ENCODE measurements at regions not wholly inside any gene's neighbourhood (a gene's known extent, or its start where the extent isn't known, plus 50 kb on each side); places are given as distances from the start of the nearest gene placed in this dataset.

- no peaks in the 10 kb centered on the region for H3K9me3 ChIP-seq (ENCODE audit: control insufficient read depth, low read length)
- no peaks in the 10 kb centered on the region for H3K27me3 ChIP-seq (replicated peaks; ENCODE audit: control insufficient read depth, insufficient read depth, low read length, poor library complexity, severe bottlenecking)
Observed at GRCh38 chr12:116391501-116391900, 114.0 kb upstream of the MED13L start.

DNA sequence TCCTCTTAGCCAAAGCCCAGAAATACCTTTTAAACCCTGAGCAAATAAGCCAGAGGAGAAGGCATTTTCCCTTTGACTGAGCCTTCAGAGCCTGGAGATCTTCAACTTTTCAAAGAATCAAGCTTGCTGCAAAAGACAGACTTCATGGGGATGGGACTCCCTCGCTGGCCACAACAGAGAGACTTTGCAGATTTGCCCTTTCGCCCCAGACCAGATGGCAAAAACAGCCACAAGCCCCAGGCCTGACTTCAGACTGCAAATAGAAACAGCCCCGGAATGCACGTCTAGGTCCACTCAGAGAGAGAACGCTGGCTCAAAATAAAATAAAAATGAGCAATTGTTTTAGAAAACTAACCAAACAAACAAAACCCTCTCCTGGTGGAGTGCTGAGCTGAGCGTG is 114.6 kb upstream of the MED13L start:
- Histone ChIP-seq H3K27ac (ENCODE audit: insufficient read depth, low read length, poor library complexity, severe bottlenecking) (no peak overlapping the region), H3K4me3 (ENCODE audit: insufficient read depth, low read depth, low read length, poor library complexity, severe bottlenecking) (no peak overlapping the region), H3K4me1 (ENCODE audit: control insufficient read depth, insufficient read depth, low read length, poor library complexity, severe bottlenecking) (no peaks in the 10 kb centered on the region), H3K9me3 (ENCODE audit: control insufficient read depth, low read length) (no peaks in the 10 kb centered on the region), H3K36me3 (ENCODE audit: control insufficient read depth, insufficient read depth, low read length) (no peaks in the 10 kb centered on the region), H3K27me3 (replicated peaks; ENCODE audit: control insufficient read depth, insufficient read depth, low read length, poor library complexity, severe bottlenecking) (no peaks in the 10 kb centered on the region)
- DNase-seq: no peak

More at GRCh38 chr12:116391501-116391900, 114.0 kb upstream of the MED13L start:
- no peaks in the 10 kb centered on the region for H3K4me1 ChIP-seq (ENCODE audit: control insufficient read depth, insufficient read depth, low read length, poor library complexity, severe bottlenecking)
- no peaks in the 10 kb centered on the region for H3K36me3 ChIP-seq (ENCODE audit: control insufficient read depth, insufficient read depth, low read length)
- H3K4me3 ChIP-seq (ENCODE audit: insufficient read depth, low read depth, low read length, poor library complexity, severe bottlenecking): no peak overlapping the region
- no peak for DNase-seq
- no peak overlapping the region for H3K27ac ChIP-seq (ENCODE audit: insufficient read depth, low read length, poor library complexity, severe bottlenecking)

- Histone ChIP-seq H3K4me1 (ENCODE audit: control insufficient read depth, insufficient read depth, low read length, poor library complexity, severe bottlenecking) (no peaks in the 10 kb centered on the region), H3K4me3 (ENCODE audit: insufficient read depth, low read depth, low read length, poor library complexity, severe bottlenecking) (no peak overlapping the region), H3K27me3 (replicated peaks; ENCODE audit: control insufficient read depth, insufficient read depth, low read length, poor library complexity, severe bottlenecking) (no peaks in the 10 kb centered on the region), H3K27ac (ENCODE audit: insufficient read depth, low read length, poor library complexity, severe bottlenecking) (no peak overlapping the region), H3K9me3 (ENCODE audit: control insufficient read depth, low read length) (no peaks in the 10 kb centered on the region), H3K36me3 (ENCODE audit: control insufficient read depth, insufficient read depth, low read length) (no peaks in the 10 kb centered on the region)
- no peak for DNase-seq
Observed at GRCh38 chr12:116393255-116393654, 115.8 kb upstream of the MED13L start.

DNA sequence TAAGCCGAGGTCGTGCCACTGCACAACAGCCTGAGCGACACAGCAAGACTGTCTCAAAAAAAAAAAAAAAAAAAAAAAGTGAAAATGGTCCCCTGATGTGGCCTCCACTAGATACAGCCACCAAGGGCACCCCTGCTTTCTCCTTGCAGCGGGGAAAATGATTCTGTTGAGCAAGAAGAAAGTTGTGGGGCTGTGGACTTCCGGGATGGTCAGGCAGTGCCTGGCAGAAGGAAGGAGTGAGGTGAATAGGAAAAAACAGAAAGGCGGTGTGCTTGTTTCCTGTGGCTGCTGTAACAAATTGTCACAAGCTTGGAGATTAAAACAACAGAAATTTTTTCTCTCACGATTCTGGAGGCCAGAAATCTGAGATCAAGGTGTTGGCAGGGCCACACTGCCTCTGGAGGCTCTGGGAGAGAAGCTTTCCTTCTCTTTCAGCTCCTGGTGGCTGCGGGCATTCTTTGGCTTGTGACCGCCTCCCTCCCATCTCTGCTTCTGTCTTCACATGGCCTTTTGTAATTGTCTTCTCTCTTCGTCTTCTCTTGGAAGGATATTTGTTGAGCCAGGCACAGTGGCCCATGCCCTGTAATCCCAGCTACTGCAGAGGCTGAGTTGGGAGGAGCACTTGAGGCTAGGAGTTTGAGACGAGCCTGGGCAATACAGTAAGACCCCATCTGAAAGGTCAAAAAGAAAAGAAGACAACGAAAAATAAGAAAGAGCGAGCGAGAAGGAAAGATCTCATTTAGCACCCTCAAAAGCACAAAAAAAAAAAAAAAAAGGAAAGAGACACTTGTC is 116.6 kb upstream of the MED13L start:
- no peaks in the 10 kb centered on the region for H3K27me3 ChIP-seq (replicated peaks; ENCODE audit: control insufficient read depth, insufficient read depth, low read length, poor library complexity, severe bottlenecking)
- H3K4me3 ChIP-seq (ENCODE audit: insufficient read depth, low read depth, low read length, poor library complexity, severe bottlenecking): no peak overlapping the region
- H3K27ac ChIP-seq (ENCODE audit: insufficient read depth, low read length, poor library complexity, severe bottlenecking): no peak overlapping the region
- no peak for DNase-seq
- no peaks in the 10 kb centered on the region for H3K9me3 ChIP-seq (ENCODE audit: control insufficient read depth, low read length)
- H3K36me3 ChIP-seq (ENCODE audit: control insufficient read depth, insufficient read depth, low read length): no peaks in the 10 kb centered on the region
- H3K4me1 ChIP-seq (ENCODE audit: control insufficient read depth, insufficient read depth, low read length, poor library complexity, severe bottlenecking): no peaks in the 10 kb centered on the region

GRCh38 chr12:116395396-116395795 is 117.9 kb upstream of the MED13L start:
- Histone ChIP-seq H3K36me3 (ENCODE audit: control insufficient read depth, insufficient read depth, low read length) (no peaks in the 10 kb centered on the region), H3K4me1 (ENCODE audit: control insufficient read depth, insufficient read depth, low read length, poor library complexity, severe bottlenecking) (no peaks in the 10 kb centered on the region), H3K27me3 (replicated peaks; ENCODE audit: control insufficient read depth, insufficient read depth, low read length, poor library complexity, severe bottlenecking) (no peaks in the 10 kb centered on the region), H3K9me3 (ENCODE audit: control insufficient read depth, low read length) (no peaks in the 10 kb centered on the region), H3K4me3 (ENCODE audit: insufficient read depth, low read depth, low read length, poor library complexity, severe bottlenecking) (no peak overlapping the region), H3K27ac (ENCODE audit: insufficient read depth, low read length, poor library complexity, severe bottlenecking) (no peak overlapping the region)
- no peak for DNase-seq

DNA sequence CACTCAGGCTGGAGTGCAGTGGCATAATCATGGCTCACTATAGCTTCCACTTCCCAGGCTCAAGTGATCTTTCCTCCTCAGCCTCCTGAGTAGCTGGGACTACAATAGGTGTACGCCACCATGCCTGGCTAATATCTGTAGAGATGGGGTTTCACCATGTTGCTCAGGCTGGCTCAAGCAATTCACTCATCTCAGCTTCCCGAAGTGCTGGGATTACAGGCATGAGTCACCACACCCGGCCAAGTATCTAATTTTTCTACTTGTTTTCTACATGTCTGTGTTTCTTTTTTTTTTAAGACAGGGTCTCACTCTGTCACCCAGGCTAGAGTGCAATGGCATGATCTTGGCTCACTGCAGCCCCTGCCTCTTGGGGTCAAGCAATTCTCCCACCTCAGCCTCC is 119.7 kb upstream of the MED13L start:
- Histone ChIP-seq H3K27me3 (replicated peaks; ENCODE audit: control insufficient read depth, insufficient read depth, low read length, poor library complexity, severe bottlenecking) (no peaks in the 10 kb centered on the region), H3K9me3 (ENCODE audit: control insufficient read depth, low read length) (no peaks in the 10 kb centered on the region), H3K4me1 (ENCODE audit: control insufficient read depth, insufficient read depth, low read length, poor library complexity, severe bottlenecking) (no peaks in the 10 kb centered on the region), H3K36me3 (ENCODE audit: control insufficient read depth, insufficient read depth, low read length) (no peaks in the 10 kb centered on the region), H3K4me3 (ENCODE audit: insufficient read depth, low read depth, low read length, poor library complexity, severe bottlenecking) (no peak overlapping the region), H3K27ac (ENCODE audit: insufficient read depth, low read length, poor library complexity, severe bottlenecking) (no peak overlapping the region)
- DNase-seq: no peak

DNA sequence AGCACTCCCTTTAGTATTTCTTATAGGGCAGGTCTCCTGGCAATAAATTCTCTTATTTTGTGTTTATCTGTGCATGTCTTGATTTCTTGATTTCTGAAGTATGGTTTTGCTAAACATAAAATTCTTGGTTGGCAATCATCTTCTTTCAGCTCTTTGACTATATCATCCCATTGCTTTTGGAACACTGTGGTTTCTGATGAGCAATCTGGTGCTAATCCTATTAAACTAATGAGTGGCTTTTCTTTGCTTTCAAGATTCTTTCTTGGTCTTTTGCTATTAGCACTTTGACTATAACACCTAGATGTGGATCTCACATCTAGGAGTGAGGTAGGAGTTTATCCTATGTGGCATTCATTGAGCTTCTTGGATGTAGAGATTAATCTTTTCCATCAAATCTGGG is 120.7 kb upstream of the MED13L start:
- H3K36me3 ChIP-seq (ENCODE audit: control insufficient read depth, insufficient read depth, low read length): no peaks in the 10 kb centered on the region
- DNase-seq: no peak
- H3K27me3 ChIP-seq (replicated peaks; ENCODE audit: control insufficient read depth, insufficient read depth, low read length, poor library complexity, severe bottlenecking): no peaks in the 10 kb centered on the region
- no peak overlapping the region for H3K4me3 ChIP-seq (ENCODE audit: insufficient read depth, low read depth, low read length, poor library complexity, severe bottlenecking)
- H3K27ac ChIP-seq (ENCODE audit: insufficient read depth, low read length, poor library complexity, severe bottlenecking): no peak overlapping the region
- H3K4me1 ChIP-seq (ENCODE audit: control insufficient read depth, insufficient read depth, low read length, poor library complexity, severe bottlenecking): no peaks in the 10 kb centered on the region
- no peaks in the 10 kb centered on the region for H3K9me3 ChIP-seq (ENCODE audit: control insufficient read depth, low read length)

DNA sequence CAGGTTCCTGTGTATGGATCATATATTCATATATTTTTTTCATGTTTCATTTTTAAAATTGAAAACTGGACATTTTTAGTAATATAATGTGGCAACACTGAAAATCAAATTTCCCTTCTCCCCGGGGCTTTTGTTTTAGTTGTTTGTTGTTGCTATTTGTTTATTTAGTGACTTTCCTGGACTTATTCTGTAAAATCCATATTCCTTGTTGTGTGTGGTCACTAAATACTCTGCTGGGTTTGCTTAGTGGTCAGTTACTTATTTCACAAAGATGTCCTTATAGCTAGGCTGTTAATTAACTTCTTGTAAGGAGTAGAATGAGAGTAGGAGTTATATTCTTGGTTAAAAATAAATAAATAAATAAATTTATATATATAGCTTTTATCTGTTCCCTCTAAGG is 121.6 kb upstream of the MED13L start:
- DNase-seq: no peak
- Histone ChIP-seq H3K4me1 (ENCODE audit: control insufficient read depth, insufficient read depth, low read length, poor library complexity, severe bottlenecking) (no peaks in the 10 kb centered on the region), H3K27me3 (replicated peaks; ENCODE audit: control insufficient read depth, insufficient read depth, low read length, poor library complexity, severe bottlenecking) (no peaks in the 10 kb centered on the region), H3K4me3 (ENCODE audit: insufficient read depth, low read depth, low read length, poor library complexity, severe bottlenecking) (no peak overlapping the region), H3K36me3 (ENCODE audit: control insufficient read depth, insufficient read depth, low read length) (no peaks in the 10 kb centered on the region), H3K27ac (ENCODE audit: insufficient read depth, low read length, poor library complexity, severe bottlenecking) (no peak overlapping the region), H3K9me3 (ENCODE audit: control insufficient read depth, low read length) (no peaks in the 10 kb centered on the region)

- Histone ChIP-seq H3K9me3 (ENCODE audit: control insufficient read depth, low read length) (no peaks in the 10 kb centered on the region), H3K27ac (ENCODE audit: insufficient read depth, low read length, poor library complexity, severe bottlenecking) (no peak overlapping the region), H3K4me3 (ENCODE audit: insufficient read depth, low read depth, low read length, poor library complexity, severe bottlenecking) (no peak overlapping the region), H3K27me3 (replicated peaks; ENCODE audit: control insufficient read depth, insufficient read depth, low read length, poor library complexity, severe bottlenecking) (no peaks in the 10 kb centered on the region), H3K36me3 (ENCODE audit: control insufficient read depth, insufficient read depth, low read length) (no peaks in the 10 kb centered on the region), H3K4me1 (ENCODE audit: control insufficient read depth, insufficient read depth, low read length, poor library complexity, severe bottlenecking) (no peaks in the 10 kb centered on the region)
- no peak for DNase-seq
Observed at GRCh38 chr12:116400636-116401372, 123.3 kb upstream of the MED13L start.

- Histone ChIP-seq H3K27ac (ENCODE audit: insufficient read depth, low read length, poor library complexity, severe bottlenecking) (no peak overlapping the region), H3K36me3 (ENCODE audit: control insufficient read depth, insufficient read depth, low read length) (no peaks in the 10 kb centered on the region), H3K4me3 (ENCODE audit: insufficient read depth, low read depth, low read length, poor library complexity, severe bottlenecking) (no peak overlapping the region), H3K9me3 (ENCODE audit: control insufficient read depth, low read length) (no peaks in the 10 kb centered on the region), H3K4me1 (ENCODE audit: control insufficient read depth, insufficient read depth, low read length, poor library complexity, severe bottlenecking) (no peaks in the 10 kb centered on the region), H3K27me3 (replicated peaks; ENCODE audit: control insufficient read depth, insufficient read depth, low read length, poor library complexity, severe bottlenecking) (no peaks in the 10 kb centered on the region)
- DNase-seq: no peak
Observed at GRCh38 chr12:116401565-116401964, 124.1 kb upstream of the MED13L start.

Measured in effector memory CD4-positive, alpha-beta T cell (primary cell).